ENCODE measurements at regions not wholly inside any gene's neighbourhood (a gene's known extent, or its start where the extent isn't known, plus 50 kb on each side); places are given as distances from the start of the nearest gene placed in this dataset.

- no peak for TF ChIP-seq EZH2 (IDR thresholded peaks at IDR 0.05; ENCODE audit: insufficient read depth, low read length)
- TF ChIP-seq CTCF (IDR thresholded peaks at IDR 0.05; ENCODE audit: insufficient read depth, low read depth, low read length) = no peak
- H3K9me3 ChIP-seq (ENCODE audit: insufficient read depth, low read depth, low read length) = no peaks in the 10 kb centered on the region
- no peaks in the 10 kb centered on the region for H4K20me1 ChIP-seq (ENCODE audit: insufficient read depth, low read length)
- no peaks in the 10 kb centered on the region for H3K36me3 ChIP-seq (ENCODE audit: insufficient read depth, low read length)
- Mint-ChIP-seq H3K27me3 (ENCODE audit: low read depth, unreplicated experiment) (no peaks in the 10 kb centered on the region), H3K4me3 (ENCODE audit: unreplicated experiment) (no peak overlapping the region), H3K36me3 (ENCODE audit: low read depth, unreplicated experiment) (no peaks in the 10 kb centered on the region), H3K4me1 (ENCODE audit: low read depth, unreplicated experiment) (peaks cover 4% of the 10 kb centered on the region), H3K27ac (ENCODE audit: unreplicated experiment) (no peak overlapping the region), H3K9me3 (ENCODE audit: unreplicated experiment) (no peaks in the 10 kb centered on the region)
- H3K4me2 ChIP-seq (ENCODE audit: low read length) = no peak overlapping the region
- no peak overlapping the region for H3K9ac ChIP-seq (ENCODE audit: low read length)
- no peak for DNase-seq (ENCODE audit: low read depth)
- no peak overlapping the region for H3K4me3 ChIP-seq (ENCODE audit: insufficient read depth, low read depth, low read length)
- H3K79me2 ChIP-seq (ENCODE audit: insufficient read depth, low read length) = no peaks in the 10 kb centered on the region
- no peak for FAIRE-seq
- H2AFZ ChIP-seq (ENCODE audit: low read depth, low read length) = no peak overlapping the region
- no peaks in the 10 kb centered on the region for H3K27me3 ChIP-seq (ENCODE audit: insufficient read depth, low read length)
- H3K27ac ChIP-seq (ENCODE audit: low read depth, low read length) = no peak overlapping the region
- H3K4me1 ChIP-seq (ENCODE audit: insufficient read depth, low read length) = no peaks in the 10 kb centered on the region
Measured at GRCh38 chr13:97534540-97534939, 100.6 kb downstream of the RAP2A start.

- Mint-ChIP-seq H3K9me3 (ENCODE audit: unreplicated experiment) (no peaks in the 10 kb centered on the region), H3K27ac (ENCODE audit: unreplicated experiment) (no peak overlapping the region), H3K36me3 (ENCODE audit: low read depth, unreplicated experiment) (no peaks in the 10 kb centered on the region), H3K27me3 (ENCODE audit: low read depth, unreplicated experiment) (no peaks in the 10 kb centered on the region), H3K4me1 (ENCODE audit: low read depth, unreplicated experiment) (peaks cover 9% of the 10 kb centered on the region), H3K4me3 (ENCODE audit: unreplicated experiment) (no peak overlapping the region)
- Histone ChIP-seq H3K36me3 (ENCODE audit: insufficient read depth, low read length) (no peaks in the 10 kb centered on the region), H3K4me2 (ENCODE audit: low read length) (no peak overlapping the region), H3K4me3 (ENCODE audit: insufficient read depth, low read depth, low read length) (no peak overlapping the region), H3K9ac (ENCODE audit: low read length) (no peak overlapping the region), H3K27me3 (ENCODE audit: insufficient read depth, low read length) (no peaks in the 10 kb centered on the region), H4K20me1 (ENCODE audit: insufficient read depth, low read length) (no peaks in the 10 kb centered on the region), H3K9me3 (ENCODE audit: insufficient read depth, low read depth, low read length) (no peaks in the 10 kb centered on the region), H3K79me2 (ENCODE audit: insufficient read depth, low read length) (no peaks in the 10 kb centered on the region), H3K4me1 (ENCODE audit: insufficient read depth, low read length) (no peaks in the 10 kb centered on the region), H3K27ac (ENCODE audit: low read depth, low read length) (no peak overlapping the region), H2AFZ (ENCODE audit: low read depth, low read length) (no peak overlapping the region)
- TF ChIP-seq EZH2 (IDR thresholded peaks at IDR 0.05; ENCODE audit: insufficient read depth, low read length) (no peak), CTCF (IDR thresholded peaks at IDR 0.05; ENCODE audit: insufficient read depth, low read depth, low read length) (no peak)
- FAIRE-seq (no peak), DNase-seq (ENCODE audit: low read depth) (peak; percentile 10)
Measured at GRCh38 chr13:97535614-97536013, 101.6 kb downstream of the RAP2A start.

GRCh38 chr13:97537110-97537509 lies 103.1 kb downstream of the RAP2A start:
- no peak overlapping the region for H3K27ac Mint-ChIP-seq (ENCODE audit: unreplicated experiment)
- Histone ChIP-seq H3K27ac (ENCODE audit: low read depth, low read length) (no peak overlapping the region), H3K9ac (ENCODE audit: low read length) (no peak overlapping the region), H3K4me3 (ENCODE audit: insufficient read depth, low read depth, low read length) (no peak overlapping the region), H3K27me3 (ENCODE audit: insufficient read depth, low read length) (no peaks in the 10 kb centered on the region), H2AFZ (ENCODE audit: low read depth, low read length) (no peak overlapping the region), H4K20me1 (ENCODE audit: insufficient read depth, low read length) (no peaks in the 10 kb centered on the region), H3K4me2 (ENCODE audit: low read length) (no peak overlapping the region), H3K79me2 (ENCODE audit: insufficient read depth, low read length) (no peaks in the 10 kb centered on the region), H3K36me3 (ENCODE audit: insufficient read depth, low read length) (no peaks in the 10 kb centered on the region), H3K4me1 (ENCODE audit: insufficient read depth, low read length) (no peaks in the 10 kb centered on the region), H3K9me3 (ENCODE audit: insufficient read depth, low read depth, low read length) (no peaks in the 10 kb centered on the region)
- H3K9me3 Mint-ChIP-seq (ENCODE audit: unreplicated experiment) = no peaks in the 10 kb centered on the region
- no peak for DNase-seq (ENCODE audit: low read depth)
- no peaks in the 10 kb centered on the region for H3K36me3 Mint-ChIP-seq (ENCODE audit: low read depth, unreplicated experiment)
- no peak for TF ChIP-seq EZH2 (IDR thresholded peaks at IDR 0.05; ENCODE audit: insufficient read depth, low read length)
- TF ChIP-seq CTCF (IDR thresholded peaks at IDR 0.05; ENCODE audit: insufficient read depth, low read depth, low read length) = no peak
- no peak for FAIRE-seq
- no peak overlapping the region for H3K4me3 Mint-ChIP-seq (ENCODE audit: unreplicated experiment)
- peaks cover 9% of the 10 kb centered on the region for H3K4me1 Mint-ChIP-seq (ENCODE audit: low read depth, unreplicated experiment)
- H3K27me3 Mint-ChIP-seq (ENCODE audit: low read depth, unreplicated experiment) = no peaks in the 10 kb centered on the region
